ENCODE measurements at regions not wholly inside any gene's neighbourhood (a gene's known extent, or its start where the extent isn't known, plus 50 kb on each side); places are given as distances from the start of the nearest gene placed in this dataset.

DNA sequence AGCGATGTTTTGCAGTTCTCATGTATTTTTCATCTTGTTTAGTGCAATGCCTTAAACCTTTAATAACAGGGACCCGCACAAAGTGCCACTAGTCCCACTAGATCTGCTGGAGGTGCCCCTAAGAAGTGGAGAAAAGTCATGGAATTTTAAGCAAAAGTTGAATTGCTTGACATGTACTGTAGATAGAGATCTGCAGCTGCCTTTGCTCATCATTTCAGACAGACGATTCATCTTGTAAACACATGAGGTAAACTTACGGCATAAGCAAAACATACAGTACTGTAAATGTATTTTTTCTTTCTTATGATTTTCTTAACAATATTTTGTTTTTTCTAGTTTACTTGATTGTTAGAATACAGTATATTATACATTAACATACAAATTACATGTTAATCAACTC is 295.6 kb downstream of the CASP12 start:
- TF ChIP-seq EZH2 (IDR thresholded peaks at IDR 0.05; ENCODE audit: borderline replicate concordance, low read depth, low read length, severe bottlenecking), result no peak
- TF ChIP-seq, protein P1, sequence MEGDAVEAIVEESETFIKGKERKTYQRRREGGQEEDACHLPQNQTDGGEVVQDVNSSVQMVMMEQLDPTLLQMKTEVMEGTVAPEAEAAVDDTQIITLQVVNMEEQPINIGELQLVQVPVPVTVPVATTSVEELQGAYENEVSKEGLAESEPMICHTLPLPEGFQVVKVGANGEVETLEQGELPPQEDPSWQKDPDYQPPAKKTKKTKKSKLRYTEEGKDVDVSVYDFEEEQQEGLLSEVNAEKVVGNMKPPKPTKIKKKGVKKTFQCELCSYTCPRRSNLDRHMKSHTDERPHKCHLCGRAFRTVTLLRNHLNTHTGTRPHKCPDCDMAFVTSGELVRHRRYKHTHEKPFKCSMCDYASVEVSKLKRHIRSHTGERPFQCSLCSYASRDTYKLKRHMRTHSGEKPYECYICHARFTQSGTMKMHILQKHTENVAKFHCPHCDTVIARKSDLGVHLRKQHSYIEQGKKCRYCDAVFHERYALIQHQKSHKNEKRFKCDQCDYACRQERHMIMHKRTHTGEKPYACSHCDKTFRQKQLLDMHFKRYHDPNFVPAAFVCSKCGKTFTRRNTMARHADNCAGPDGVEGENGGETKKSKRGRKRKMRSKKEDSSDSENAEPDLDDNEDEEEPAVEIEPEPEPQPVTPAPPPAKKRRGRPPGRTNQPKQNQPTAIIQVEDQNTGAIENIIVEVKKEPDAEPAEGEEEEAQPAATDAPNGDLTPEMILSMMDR (IDR thresholded peaks at IDR 0.05; ENCODE audit: borderline replicate concordance, extremely low read depth, low read length, poor library complexity, severe bottlenecking), result no peak

Data from DND-41 (cell line).